Fibroblast of lung (primary cell): ENCODE measurements at regions not wholly inside any gene's neighbourhood (a gene's known extent, or its start where the extent isn't known, plus 50 kb on each side); places are given as distances from the start of the nearest gene placed in this dataset.

Experiments used
- DNase-seq, 2 donors: peaks; one replicate each; pipeline versions ENCODE4 v3.0.0 to v3.0.0-alpha.2; 2010; ENCODE audit warnings: low read depth in 2 of 2
- H2AFZ ChIP-seq: 2 replicates; pipeline ENCODE4 v1.5.1; 2012; ENCODE audit warnings: low read length, control low read depth, inconsistent platforms
- H3K27ac ChIP-seq: 2 replicates; pipeline ENCODE4 v1.5.1; 2011; ENCODE audit warnings: low read length, control low read depth; ENCODE audit not compliant: insufficient read depth
- H3K27me3 ChIP-seq: 2 replicates; pipeline ENCODE4 v1.5.1; 2011; ENCODE audit warnings: mild to moderate bottlenecking, low read length; ENCODE audit not compliant: control insufficient read depth, insufficient read depth
- H3K36me3 ChIP-seq: 2 replicates; pipeline ENCODE4 v1.5.1; 2011; ENCODE audit warnings: low read length; ENCODE audit not compliant: control insufficient read depth, insufficient read depth
- H3K4me1 ChIP-seq: 2 replicates; pipeline ENCODE4 v1.5.1; 2011; ENCODE audit warnings: low read length; ENCODE audit not compliant: control insufficient read depth, insufficient read depth; ENCODE audit errors: extremely low read depth
- H3K4me2 ChIP-seq: 2 replicates; pipeline ENCODE4 v1.5.1; 2011; ENCODE audit warnings: low read length, control low read depth; ENCODE audit not compliant: insufficient read depth; ENCODE audit errors: extremely low read depth
- H3K4me3 ChIP-seq, 4 experiments: fragments of 200-600 bp in 1 of 4; sonication (generic) in 1 of 4; replicated peaks in 1 of 4; 2 replicates each; pipeline ENCODE4 v1.5.1; 2011 to 2016; ENCODE audit warnings: low read length in 4 of 4, low read depth in 3 of 4, mild to moderate bottlenecking in 3 of 4, control low read depth in 2 of 4, inconsistent platforms in 1 of 4, mixed read lengths in 1 of 4; ENCODE audit not compliant: insufficient read depth in 1 of 4; ENCODE audit errors: control extremely low read depth in 1 of 4
- H3K79me2 ChIP-seq: 2 replicates; pipeline ENCODE4 v1.5.1; 2012; ENCODE audit warnings: mild to moderate bottlenecking, low read length, inconsistent platforms; ENCODE audit not compliant: control insufficient read depth, insufficient read depth
- H3K9ac ChIP-seq: 2 replicates; pipeline ENCODE4 v1.5.1; 2011; ENCODE audit warnings: mild to moderate bottlenecking, low read length, control low read depth; ENCODE audit not compliant: insufficient read depth
- H3K9me3 ChIP-seq: 2 replicates; pipeline ENCODE4 v1.5.1; 2012; ENCODE audit warnings: low read depth, low read length; ENCODE audit not compliant: control insufficient read depth, insufficient read depth
- H4K20me1 ChIP-seq: 2 replicates; pipeline ENCODE4 v1.5.1; 2011; ENCODE audit warnings: low read length; ENCODE audit not compliant: control insufficient read depth, insufficient read depth; ENCODE audit errors: extremely low read depth
- EZH2 ChIP-seq: IDR thresholded peaks from 2 replicates; pipeline ENCODE4 v1.5.1; 2012; ENCODE audit warnings: low read length, control low read depth, mild to moderate bottlenecking; ENCODE audit errors: missing control alignments
- TF ChIP-seq, protein P1 (sequence below), 2 donors: IDR thresholded peaks in 1 of 2; conservative IDR thresholded peaks in 1 of 2; 1 replicate in 1 of 2; 2 replicates in 1 of 2; pipeline ENCODE4 v1.5.1; 2011 to 2012; ENCODE audit warnings: low read length in 2 of 2, control low read depth in 1 of 2, inconsistent platforms in 1 of 2, low read depth in 1 of 2, mild to moderate bottlenecking in 1 of 2

- TF ChIP-seq, protein P1, sequence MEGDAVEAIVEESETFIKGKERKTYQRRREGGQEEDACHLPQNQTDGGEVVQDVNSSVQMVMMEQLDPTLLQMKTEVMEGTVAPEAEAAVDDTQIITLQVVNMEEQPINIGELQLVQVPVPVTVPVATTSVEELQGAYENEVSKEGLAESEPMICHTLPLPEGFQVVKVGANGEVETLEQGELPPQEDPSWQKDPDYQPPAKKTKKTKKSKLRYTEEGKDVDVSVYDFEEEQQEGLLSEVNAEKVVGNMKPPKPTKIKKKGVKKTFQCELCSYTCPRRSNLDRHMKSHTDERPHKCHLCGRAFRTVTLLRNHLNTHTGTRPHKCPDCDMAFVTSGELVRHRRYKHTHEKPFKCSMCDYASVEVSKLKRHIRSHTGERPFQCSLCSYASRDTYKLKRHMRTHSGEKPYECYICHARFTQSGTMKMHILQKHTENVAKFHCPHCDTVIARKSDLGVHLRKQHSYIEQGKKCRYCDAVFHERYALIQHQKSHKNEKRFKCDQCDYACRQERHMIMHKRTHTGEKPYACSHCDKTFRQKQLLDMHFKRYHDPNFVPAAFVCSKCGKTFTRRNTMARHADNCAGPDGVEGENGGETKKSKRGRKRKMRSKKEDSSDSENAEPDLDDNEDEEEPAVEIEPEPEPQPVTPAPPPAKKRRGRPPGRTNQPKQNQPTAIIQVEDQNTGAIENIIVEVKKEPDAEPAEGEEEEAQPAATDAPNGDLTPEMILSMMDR (conservative IDR thresholded peaks at IDR 0.05 in 1 of 2, IDR thresholded peaks at IDR 0.05 in 1 of 2; ENCODE audit: low read depth in 1 of 2, low read length in 2 of 2) = no peak
- no peak for TF ChIP-seq EZH2
- no peaks in the 10 kb centered on the region for H3K27me3 ChIP-seq
- H2AFZ ChIP-seq = no peak overlapping the region
- no peak overlapping the region for H3K4me2 ChIP-seq
- H3K9ac ChIP-seq = no peak overlapping the region
- no peak overlapping the region for H3K4me3 ChIP-seq
- H4K20me1 ChIP-seq = no peaks in the 10 kb centered on the region
- H3K27ac ChIP-seq = no peak overlapping the region
- H3K79me2 ChIP-seq = no peaks in the 10 kb centered on the region
- DNase-seq = no peak
- no peaks in the 10 kb centered on the region for H3K36me3 ChIP-seq
- no peaks in the 10 kb centered on the region for H3K9me3 ChIP-seq
- H3K4me1 ChIP-seq = no peaks in the 10 kb centered on the region
Observed at GRCh38 chr11:128098781-128099180, 488.6 kb downstream of the ETS1 start.

DNA sequence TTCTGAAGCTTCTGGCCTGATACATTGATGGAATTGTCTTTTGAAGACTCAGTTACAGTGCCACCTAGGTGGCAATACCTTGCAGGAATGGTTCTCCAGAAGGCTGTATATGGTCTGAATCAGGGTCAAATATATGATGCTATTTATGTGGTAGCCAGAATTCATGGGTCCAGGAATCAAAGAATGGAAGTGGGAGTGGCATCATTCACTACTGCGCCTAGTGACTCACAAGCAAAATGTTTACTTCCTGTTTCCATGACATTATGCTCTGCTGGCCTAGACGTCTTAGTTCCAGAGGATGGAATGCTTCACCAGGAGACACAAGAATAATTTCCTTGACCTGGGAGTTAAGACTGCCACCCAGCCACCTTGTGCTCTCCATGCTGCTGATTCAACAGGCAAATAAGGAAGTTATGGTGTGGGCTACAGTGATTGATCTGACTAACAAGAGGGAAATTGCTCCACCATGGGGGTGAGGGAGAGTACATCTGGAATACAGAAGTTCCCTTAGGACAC is 491.8 kb downstream of the ETS1 start:
- TF ChIP-seq, protein P1 (conservative IDR thresholded peaks at IDR 0.05 in 1 of 2, IDR thresholded peaks at IDR 0.05 in 1 of 2; ENCODE audit: low read depth in 1 of 2, low read length in 2 of 2) = no peak
- no peak for TF ChIP-seq EZH2
- H3K9ac ChIP-seq = no peak overlapping the region
- no peak overlapping the region for H3K27ac ChIP-seq
- no peak overlapping the region for H2AFZ ChIP-seq
- H3K36me3 ChIP-seq = no peaks in the 10 kb centered on the region
- DNase-seq = peak; percentile 48 to 88
- no peaks in the 10 kb centered on the region for H3K27me3 ChIP-seq
- no peak overlapping the region for H3K4me2 ChIP-seq
- no peaks in the 10 kb centered on the region for H4K20me1 ChIP-seq
- H3K9me3 ChIP-seq = no peaks in the 10 kb centered on the region
- H3K4me1 ChIP-seq = no peaks in the 10 kb centered on the region
- no peaks in the 10 kb centered on the region for H3K79me2 ChIP-seq
- no peak overlapping the region for H3K4me3 ChIP-seq

DNA sequence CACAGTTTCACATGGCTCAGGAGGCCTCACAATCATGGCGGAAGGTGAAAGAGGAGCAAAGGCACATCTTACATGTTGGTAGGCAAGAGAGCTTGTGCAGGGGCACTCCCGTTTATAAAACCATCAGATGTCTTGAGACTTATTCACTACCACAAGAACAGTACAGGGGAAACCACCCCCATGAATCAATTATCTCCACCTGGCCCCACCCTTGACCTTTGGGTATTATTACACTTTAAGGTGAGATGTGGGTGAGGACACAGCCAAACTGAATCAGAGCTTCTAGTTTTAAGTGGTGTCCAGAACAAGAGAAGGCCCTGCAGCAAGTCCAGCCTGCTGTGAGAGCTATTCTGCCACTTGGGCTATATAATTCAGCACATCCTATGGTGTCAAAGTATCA is 493.7 kb downstream of the ETS1 start:
- Histone ChIP-seq H3K9ac (no peak overlapping the region), H3K27me3 (no peaks in the 10 kb centered on the region), H3K4me3 (no peak overlapping the region), H3K36me3 (no peaks in the 10 kb centered on the region), H3K9me3 (no peaks in the 10 kb centered on the region), H3K79me2 (no peaks in the 10 kb centered on the region), H3K27ac (no peak overlapping the region), H3K4me2 (no peak overlapping the region), H3K4me1 (no peaks in the 10 kb centered on the region), H2AFZ (no peak overlapping the region), H4K20me1 (no peaks in the 10 kb centered on the region)
- DNase-seq = no peak
- TF ChIP-seq EZH2 = no peak
- TF ChIP-seq, protein P1 (conservative IDR thresholded peaks at IDR 0.05 in 1 of 2, IDR thresholded peaks at IDR 0.05 in 1 of 2; ENCODE audit: low read depth in 1 of 2, low read length in 2 of 2) = no peak
